Heart left ventricle (tissue), 13 donors: ENCODE measurements at regions not wholly inside any gene's neighbourhood (a gene's known extent, or its start where the extent isn't known, plus 50 kb on each side); places are given as distances from the start of the nearest gene placed in this dataset.

ENCODE experiments used
- CTCF ChIP-seq, 12 donors: fragments of 200-600 bp; sonication (generic) in 4 of 12; IDR thresholded peaks; one replicate each; pipeline versions ENCODE4 v1.5.0 to v1.8.0; 2018 to 2022; ENCODE audit warnings: antibody characterized with exemption in 12 of 12, mild to moderate bottlenecking in 5 of 12
- POLR2A ChIP-seq, 2 donors: fragments of 450-650 bp; IDR thresholded peaks; one replicate each; pipeline ENCODE4 v1.6.1; 2017; ENCODE audit warnings: antibody characterized with exemption in 2 of 2, mild to moderate bottlenecking in 2 of 2, moderate library complexity in 2 of 2
- donor health status: ischemic (EF 13 %, LVEDD 7.1; RV severe dilation, severe dysfunction).
- donor health status: DM: no; HTN: yes; CAD: no.
- donor health status: DM: no; HTN: no; CAD: no.
- donor health status: ischemic (EF 25% LVEDD 6.9; RV normal size, moderate dysfunction).
- donor health status: ischemic (EF 25% LVEDD 5.7; RV mildly dilated, moderate dysfunction).
- donor health status: ischemic (EF 35%, LVEDD 5.7; RV mildly dilated, moderate dysfunction).
- donor health status: nonischemic (EF 11% LVEDD 7.7; RV severe dilation, severe dysfunction).
- donor health status: DM: yes; HTN: yes; CAD: no.
- donor health status: PGD.
- donor health status: ischemic (EF 29% LVEDD 5.4; RV normal size, mild dysfunction).
- donor health status: nonischemic (EF 23%, LVEDD 6.1; RV moderate dilation, normal function).

DNA sequence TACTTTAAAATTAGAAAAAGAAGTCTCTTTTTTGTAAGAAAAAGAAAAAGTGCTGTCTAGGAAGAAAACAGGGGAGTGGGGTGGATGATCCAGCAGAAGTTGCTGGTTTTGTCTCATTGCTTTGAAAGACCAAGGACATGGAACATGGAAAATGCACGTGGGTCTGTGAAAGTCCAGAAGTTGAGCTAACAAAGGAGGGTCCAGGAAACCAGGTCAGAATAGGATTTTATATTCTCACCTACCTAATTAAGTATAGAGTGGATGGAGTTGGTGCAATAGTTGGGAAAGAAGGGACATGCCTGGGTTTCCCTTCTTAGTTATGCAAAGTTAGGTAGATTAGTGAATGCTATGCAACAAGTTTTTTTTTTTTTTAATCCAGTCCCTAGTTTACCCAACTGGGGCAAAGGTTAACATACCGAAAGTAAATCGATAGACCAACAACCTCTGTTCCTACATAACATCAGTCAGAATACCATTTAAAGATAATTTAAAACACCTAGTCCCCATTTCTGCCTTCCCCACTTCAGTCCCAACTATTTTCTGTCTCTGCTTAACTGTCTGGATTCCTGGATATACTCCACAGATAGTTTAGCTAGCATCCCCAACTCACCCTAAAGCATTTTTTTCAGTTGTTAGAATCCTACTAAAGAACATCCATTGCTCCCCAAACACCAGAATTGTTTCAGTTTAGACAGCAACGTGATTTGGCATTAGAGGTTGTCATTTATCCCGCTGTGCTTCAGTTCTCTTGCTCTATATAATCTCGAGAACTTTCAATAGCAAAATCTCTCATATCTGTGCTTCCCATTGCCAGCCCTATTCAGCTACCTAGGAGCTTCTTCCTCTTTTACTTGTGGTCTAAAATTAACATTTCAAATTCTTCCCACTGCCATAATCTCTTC, 105.7 kb upstream of the PLPPR5 start:
- TF ChIP-seq POLR2A (IDR thresholded peaks at IDR 0.05) (no peak), CTCF (IDR thresholded peaks at IDR 0.05) (no peak)
